ENCODE measurements at regions not wholly inside any gene's neighbourhood (a gene's known extent, or its start where the extent isn't known, plus 50 kb on each side); places are given as distances from the start of the nearest gene placed in this dataset.

DNA sequence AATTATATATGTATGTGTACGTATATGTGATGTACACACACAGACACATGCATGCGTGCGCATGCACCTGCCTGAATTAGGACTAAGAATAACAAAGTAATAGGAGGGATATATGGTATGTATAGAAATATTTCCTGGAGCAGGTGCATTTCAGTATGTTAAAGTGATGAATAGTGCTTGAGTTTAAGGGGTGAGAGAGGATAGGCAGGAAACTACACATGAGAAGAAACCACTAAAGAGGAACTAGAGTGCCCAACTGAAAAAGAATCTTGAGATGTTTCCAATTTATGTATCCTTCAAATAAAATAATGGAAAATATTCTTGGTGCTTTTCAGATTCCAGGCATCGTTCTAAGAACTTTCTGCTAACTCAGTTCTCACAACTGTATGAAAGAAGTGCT is 52.6 kb upstream of the UNC5C start:
- Histone ChIP-seq H3K9ac (replicated peaks; ENCODE audit: extremely low read depth, insufficient read depth, low read length) (no peak overlapping the region), H2AFZ (ENCODE audit: low read depth, low read length) (no peak overlapping the region), H3K4me1 (ENCODE audit: control insufficient read depth, extremely low read depth, insufficient read depth, low read length) (no peaks in the 10 kb centered on the region), H3K9me3 (replicated peaks; ENCODE audit: control insufficient read depth, insufficient read depth, low read length) (no peaks in the 10 kb centered on the region), H3K4me2 (ENCODE audit: insufficient read depth, low read length) (no peak overlapping the region), H3K36me3 (ENCODE audit: control insufficient read depth in 2 of 2, extremely low read depth in 1 of 2, insufficient read depth in 2 of 2, low read length in 2 of 2) (no peaks in the 10 kb centered on the region), H3K79me2 (ENCODE audit: control insufficient read depth, insufficient read depth, low read length) (no peaks in the 10 kb centered on the region), H3K9me1 (replicated peaks; ENCODE audit: control insufficient read depth, extremely low read depth, insufficient read depth, low read length) (no peaks in the 10 kb centered on the region), H3K4me3 (replicated peaks in 1 of 3; ENCODE audit: insufficient read depth in 1 of 3, low read depth in 1 of 3, low read length in 3 of 3) (no peak overlapping the region), H4K20me1 (replicated peaks; ENCODE audit: control insufficient read depth, extremely low read depth, insufficient read depth, low read length) (no peaks in the 10 kb centered on the region), H3K27ac (ENCODE audit: insufficient read depth, low read depth, low read length) (no peak overlapping the region), H3K27me3 (ENCODE audit: control insufficient read depth in 2 of 2, insufficient read depth in 2 of 2, low read length in 2 of 2) (no peaks in the 10 kb centered on the region)
- FAIRE-seq (no peak), DNase-seq (ENCODE audit: low read depth, low spot score) (no peak)
- TF ChIP-seq, protein P1, sequence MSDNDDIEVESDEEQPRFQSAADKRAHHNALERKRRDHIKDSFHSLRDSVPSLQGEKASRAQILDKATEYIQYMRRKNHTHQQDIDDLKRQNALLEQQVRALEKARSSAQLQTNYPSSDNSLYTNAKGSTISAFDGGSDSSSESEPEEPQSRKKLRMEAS (IDR thresholded peaks at IDR 0.05; ENCODE audit: insufficient read depth, insufficient read length) = no peak
- TF ChIP-seq EZH2 (IDR thresholded peaks at IDR 0.05; ENCODE audit: borderline replicate concordance, low read depth, low read length, severe bottlenecking) (no peak), JUN (IDR thresholded peaks at IDR 0.05; ENCODE audit: borderline replicate concordance, insufficient read depth, insufficient read length, low read depth) (no peak), FOS (IDR thresholded peaks at IDR 0.05; ENCODE audit: borderline replicate concordance, insufficient read depth, low read length) (no peak), MYC (IDR thresholded peaks at IDR 0.05; ENCODE audit: low read depth, low read length) (no peak), POLR2AphosphoS5 (IDR thresholded peaks at IDR 0.05; ENCODE audit: insufficient read depth, low read depth, low read length) (no peak), POLR2A (IDR thresholded peaks at IDR 0.05; ENCODE audit: low read depth, low read length) (no peak)
- TF ChIP-seq, protein P2, sequence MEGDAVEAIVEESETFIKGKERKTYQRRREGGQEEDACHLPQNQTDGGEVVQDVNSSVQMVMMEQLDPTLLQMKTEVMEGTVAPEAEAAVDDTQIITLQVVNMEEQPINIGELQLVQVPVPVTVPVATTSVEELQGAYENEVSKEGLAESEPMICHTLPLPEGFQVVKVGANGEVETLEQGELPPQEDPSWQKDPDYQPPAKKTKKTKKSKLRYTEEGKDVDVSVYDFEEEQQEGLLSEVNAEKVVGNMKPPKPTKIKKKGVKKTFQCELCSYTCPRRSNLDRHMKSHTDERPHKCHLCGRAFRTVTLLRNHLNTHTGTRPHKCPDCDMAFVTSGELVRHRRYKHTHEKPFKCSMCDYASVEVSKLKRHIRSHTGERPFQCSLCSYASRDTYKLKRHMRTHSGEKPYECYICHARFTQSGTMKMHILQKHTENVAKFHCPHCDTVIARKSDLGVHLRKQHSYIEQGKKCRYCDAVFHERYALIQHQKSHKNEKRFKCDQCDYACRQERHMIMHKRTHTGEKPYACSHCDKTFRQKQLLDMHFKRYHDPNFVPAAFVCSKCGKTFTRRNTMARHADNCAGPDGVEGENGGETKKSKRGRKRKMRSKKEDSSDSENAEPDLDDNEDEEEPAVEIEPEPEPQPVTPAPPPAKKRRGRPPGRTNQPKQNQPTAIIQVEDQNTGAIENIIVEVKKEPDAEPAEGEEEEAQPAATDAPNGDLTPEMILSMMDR (IDR thresholded peaks at IDR 0.05; ENCODE audit: extremely low read depth in 1 of 2, insufficient read depth in 1 of 2, low read depth in 1 of 2, low read length in 2 of 2) = no peak
- dilution Hi-C loops (cut with MboI; ENCODE audit: extremely low pct_ligation_motif_present, low sequenced_read_pairs) (no loop called here), intact Hi-C loops (cut with micrococcal nuclease) (no loop called here)
- POLR2A ChIA-PET = no interaction called here
- CTCF ChIA-PET = interaction anchor here (2.3 kb wide), 1 partner anchor 36 kb away, joined by 5 read pairs; no protein-coding TSS in a partner anchor
- BruUV-seq (replicated peaks) = no TSS peak

All from endothelial cell of umbilical vein (primary cell).